ENCODE measurements at regions not wholly inside any gene's neighbourhood (a gene's known extent, or its start where the extent isn't known, plus 50 kb on each side); places are given as distances from the start of the nearest gene placed in this dataset.

GRCh38 chr1:38570657-38570975 lies 289.0 kb downstream of the RRAGC start:
- TF ChIP-seq POLR2A (IDR thresholded peaks at IDR 0.05) (no peak), POLR2AphosphoS5 (IDR thresholded peaks at IDR 0.05; ENCODE audit: insufficient read depth in 1 of 2, low read depth in 1 of 2) (no peak)

Data from vagina (tissue), 2 donors.